NCI-H128 (cell line): ENCODE measurements at regions not wholly inside any gene's neighbourhood (a gene's known extent, or its start where the extent isn't known, plus 50 kb on each side); places are given as distances from the start of the nearest gene placed in this dataset.
"Not testable (repeated sequence)": the region's sequence is repeated elsewhere in the genome, so short reads cannot be mapped to it uniquely, and the experiment has no call there.

Source experiments
- DNase-seq: peaks from one replicate; lab custom pipeline; 2025; ENCODE audit not compliant: unreplicated experiment; lab: John Stamatoyannopoulos, UW

DNA sequence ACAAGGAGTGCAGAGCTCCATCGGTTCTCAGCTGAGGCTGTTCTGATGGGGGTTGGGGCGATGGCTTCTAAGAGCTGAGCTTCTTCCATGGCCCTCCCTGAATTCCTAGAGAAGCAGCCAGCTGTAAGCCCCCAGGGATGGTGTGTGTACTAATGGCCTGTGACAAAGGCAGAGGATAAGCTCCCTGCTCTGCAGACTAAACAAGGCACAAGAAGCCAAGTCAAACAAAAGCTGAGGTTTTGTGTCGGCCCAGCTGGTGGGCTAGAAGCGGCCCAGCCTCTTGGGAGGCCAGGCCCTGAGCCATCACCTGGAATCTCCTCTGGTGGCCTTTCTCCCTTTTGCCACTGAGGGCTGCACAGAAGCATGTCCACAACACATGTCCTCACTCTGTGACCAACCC is 75.0 kb upstream of the XPA start:
- DNase-seq = no peak

GRCh38 chr9:97773091-97773490 is 76.0 kb upstream of the XPA start:
- DNase-seq = no peak

- DNase-seq = no peak
These were observed 76.6 kb upstream of the XPA start for GRCh38 chr9:97773723-97774122.

GRCh38 chr9:97774673-97775072 is 77.5 kb upstream of the XPA start:
- no peak for DNase-seq

DNA sequence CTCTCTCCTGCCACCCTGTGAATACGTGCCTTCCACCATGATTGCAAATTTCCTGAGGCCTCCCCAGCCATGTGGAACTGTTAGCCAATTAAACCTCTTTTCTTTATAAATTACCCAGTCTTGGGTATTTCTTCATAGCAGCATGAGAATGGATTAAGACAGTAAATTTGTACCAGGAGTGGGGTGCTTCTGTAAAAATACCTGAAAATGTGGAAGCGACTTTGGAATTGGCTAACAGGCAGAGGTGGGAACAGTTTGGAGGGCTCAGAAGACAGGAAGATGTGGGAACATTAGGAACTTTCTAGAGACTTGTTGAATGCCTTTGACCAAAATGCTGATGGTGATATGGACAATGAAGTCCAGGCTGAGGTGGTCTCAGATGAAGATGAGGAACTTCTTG is 74.3 kb upstream of the FOXE1 start:
- DNase-seq = not testable (repeated sequence)

DNA sequence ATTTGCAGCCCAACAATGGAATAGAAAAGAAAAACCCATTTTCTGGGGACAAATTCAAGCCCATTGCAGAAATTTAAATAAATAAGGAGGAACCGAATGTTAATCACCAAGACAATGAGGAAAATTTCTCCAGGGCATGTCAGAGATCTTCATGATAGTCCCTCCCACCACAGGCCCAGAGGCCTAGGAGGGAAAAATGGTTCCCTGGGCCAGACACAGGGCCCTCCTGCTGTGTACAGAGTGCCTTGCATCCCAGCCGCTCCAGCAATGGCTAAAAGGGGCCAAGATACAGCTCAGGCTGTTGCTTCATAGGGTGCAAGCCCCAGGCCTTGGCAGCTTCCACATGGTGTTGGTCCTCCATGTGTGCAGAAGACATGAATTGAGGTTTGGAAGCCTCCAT is 73.4 kb upstream of the FOXE1 start:
- no peak for DNase-seq

DNA sequence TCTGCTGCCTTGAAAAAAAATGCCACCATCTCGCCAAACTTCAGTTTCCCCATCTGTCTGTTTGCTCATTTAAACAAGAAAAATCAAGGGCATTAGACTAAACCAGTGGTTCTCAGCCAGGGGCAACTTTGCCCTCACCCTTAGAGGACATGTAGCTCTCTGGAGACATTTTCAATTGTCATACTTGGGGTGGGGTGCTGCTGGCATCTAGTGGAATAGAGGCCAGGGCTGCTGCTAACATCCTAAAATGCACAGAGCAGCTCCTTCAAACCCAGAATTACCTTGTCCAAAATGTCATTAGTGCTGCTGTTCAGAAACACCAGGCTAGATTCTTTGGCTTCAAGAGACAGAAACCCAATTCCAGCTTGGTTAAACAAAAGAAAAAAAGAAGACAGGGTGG is 71.1 kb upstream of the FOXE1 start:
- no peak for DNase-seq

GRCh38 chr9:97786341-97786740 is 66.7 kb upstream of the FOXE1 start:
- DNase-seq = no peak

DNA sequence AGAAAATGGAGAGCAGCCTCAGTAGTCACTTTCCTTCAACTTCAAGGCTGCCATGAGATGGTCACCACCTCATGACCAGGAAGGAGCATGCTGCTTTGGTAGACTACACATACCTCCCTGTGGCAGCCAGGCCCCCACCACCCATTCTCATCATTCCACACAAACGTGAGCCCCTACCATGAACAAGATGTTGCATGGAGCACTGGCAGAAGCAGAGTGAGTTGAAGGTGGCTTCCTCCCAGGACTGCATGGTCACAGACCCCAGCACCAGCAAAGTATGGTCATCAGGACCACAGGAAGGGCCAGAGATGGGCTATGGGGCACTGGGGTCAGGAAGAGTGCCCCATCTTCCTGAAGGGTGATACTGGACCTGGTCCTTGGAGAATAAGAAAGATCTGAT is 65.5 kb upstream of the FOXE1 start:
- DNase-seq = no peak

- no peak for DNase-seq
These were observed 64.0 kb upstream of the FOXE1 start for GRCh38 chr9:97788763-97789663.

DNA sequence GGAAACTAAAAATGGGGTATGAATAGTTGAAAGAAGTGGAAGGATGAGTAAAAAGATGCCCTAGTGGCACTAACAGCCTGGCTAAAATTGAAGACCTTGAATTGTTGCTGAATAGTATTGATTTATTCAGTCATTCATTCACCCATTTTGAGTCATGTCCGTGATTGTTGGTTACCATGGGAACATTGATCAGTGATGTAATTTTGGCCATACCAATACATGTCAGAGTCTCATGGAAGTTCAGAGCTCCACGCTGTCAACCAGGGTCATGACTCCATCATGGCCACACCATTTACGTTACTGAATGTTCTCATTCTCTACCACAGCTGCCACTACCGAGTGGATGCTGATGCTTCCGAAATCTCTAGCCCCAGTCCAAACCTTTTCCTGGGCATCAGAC is 62.5 kb upstream of the FOXE1 start:
- no peak for DNase-seq

DNA sequence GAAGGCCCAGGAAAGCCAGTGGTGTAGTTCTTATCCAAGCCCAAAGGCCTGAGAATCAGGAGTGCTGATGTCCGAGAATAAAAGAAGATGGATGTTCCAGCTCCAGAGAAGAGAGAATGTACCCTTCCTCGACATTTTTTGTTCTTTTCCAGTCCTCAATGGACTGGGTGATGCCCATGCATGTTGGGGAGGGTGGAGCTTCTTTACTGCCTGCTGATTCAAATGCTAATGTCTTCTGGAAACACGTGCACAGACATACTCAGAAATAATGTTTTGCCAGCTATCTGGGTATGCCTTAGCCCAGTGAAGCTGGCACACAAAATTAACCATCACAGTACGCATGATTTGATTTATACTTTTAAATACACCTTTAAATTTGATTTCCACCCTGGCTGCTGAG is 61.5 kb upstream of the FOXE1 start:
- no peak for DNase-seq

- DNase-seq = no peak
These were observed 60.0 kb upstream of the FOXE1 start for GRCh38 chr9:97793067-97793466.

DNA sequence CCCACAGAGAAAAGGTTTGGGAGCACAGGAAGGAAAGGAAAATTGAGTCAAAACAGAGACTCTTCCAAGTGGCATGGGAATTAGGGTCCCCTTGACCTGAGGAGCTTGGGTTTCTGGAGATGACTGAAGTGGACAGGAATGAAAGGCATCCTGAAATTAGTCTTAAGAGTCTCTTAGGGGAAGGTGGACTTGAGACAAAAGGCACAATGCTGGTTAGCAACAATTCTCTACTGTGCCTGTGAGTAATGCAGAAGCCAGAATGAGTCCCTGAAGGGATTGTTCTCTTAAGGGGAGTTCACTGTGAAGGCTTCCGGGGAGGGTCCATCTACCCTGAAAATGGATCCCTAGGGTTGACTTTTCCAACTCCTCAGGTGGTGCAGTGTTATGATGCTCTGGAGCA is 58.4 kb upstream of the FOXE1 start:
- DNase-seq = no peak

DNA sequence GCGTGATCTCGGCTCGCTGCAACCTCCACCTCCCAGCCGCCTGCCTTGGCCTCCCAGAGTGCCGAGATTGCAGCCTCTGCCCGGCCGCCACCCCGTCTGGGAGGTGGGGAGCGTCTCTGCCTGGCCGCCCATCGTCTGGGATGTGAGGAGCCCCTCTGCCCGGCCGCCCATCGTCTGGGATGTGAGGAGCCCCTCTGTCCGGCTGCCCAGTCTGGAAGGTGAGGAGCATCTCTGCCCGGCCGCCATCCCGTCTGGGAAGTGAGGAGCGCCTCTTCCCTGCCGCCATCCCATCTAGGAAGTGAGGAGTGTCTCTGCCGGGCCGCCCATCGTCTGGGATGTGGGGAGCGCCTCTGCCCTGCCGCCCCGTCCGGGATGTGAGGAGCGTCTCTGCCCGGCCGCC is 56.9 kb upstream of the FOXE1 start:
- DNase-seq = not testable (repeated sequence)

- DNase-seq = no peak
These were observed 51.8 kb upstream of the FOXE1 start for GRCh38 chr9:97801180-97801579.

DNA sequence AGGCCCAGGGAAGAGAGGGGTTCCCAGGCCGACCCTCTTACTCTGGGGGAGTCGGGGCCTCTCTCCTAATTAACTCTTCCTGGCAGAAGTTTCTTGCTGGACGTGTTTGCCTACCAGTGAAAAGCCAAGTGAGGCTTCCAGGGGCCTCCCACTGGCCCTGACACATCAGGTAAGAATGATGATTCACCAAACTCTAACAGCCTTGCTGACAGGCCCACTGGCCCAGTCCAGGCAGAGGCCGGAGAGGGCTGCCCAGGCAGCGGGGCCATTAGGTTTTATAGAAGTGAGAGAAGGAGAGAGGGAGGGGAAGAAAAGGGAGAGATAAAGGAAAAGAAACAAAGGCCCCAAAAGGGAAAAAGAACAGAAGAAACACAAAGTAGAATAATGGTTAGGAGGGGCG is 50.8 kb upstream of the FOXE1 start:
- DNase-seq = no peak

- peak; percentile 66 for DNase-seq
These were observed 49.6 kb upstream of the FOXE1 start for GRCh38 chr9:97803167-97804058.
